HG03520 (cell line): ENCODE measurements at regions not wholly inside any gene's neighbourhood (a gene's known extent, or its start where the extent isn't known, plus 50 kb on each side); places are given as distances from the start of the nearest gene placed in this dataset.
A peak's percentile ranks its signal among the peaks of the same experiment; 100 is the strongest.

Source experiments
- ATAC-seq: cut with Tn5 transposase; IDR thresholded peaks from one replicate; pipeline ENCODE4 v1.9.1; 2021; ENCODE audit warnings: mild to moderate bottlenecking, moderate library complexity; ENCODE audit not compliant: unreplicated experiment

DNA sequence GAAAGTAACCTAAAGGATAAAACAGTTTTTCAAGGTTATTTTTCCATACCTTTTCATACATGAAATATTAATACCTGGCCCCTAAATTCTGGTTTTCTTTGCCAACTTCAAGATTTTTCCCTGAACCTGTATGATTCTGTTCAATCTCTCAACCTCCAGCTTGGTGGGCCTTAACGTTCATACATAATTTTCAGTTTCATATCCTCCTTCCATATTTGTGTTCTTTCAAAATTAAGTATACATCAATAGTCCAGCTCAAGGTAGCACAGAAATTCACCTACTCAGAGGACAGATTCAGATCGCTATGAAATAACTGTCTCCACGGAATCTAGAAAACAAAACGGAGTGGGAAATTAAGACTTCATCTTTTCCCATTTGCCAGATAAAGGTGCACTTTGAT lies 505.8 kb upstream of the GHITM start:
- no peak for ATAC-seq

DNA sequence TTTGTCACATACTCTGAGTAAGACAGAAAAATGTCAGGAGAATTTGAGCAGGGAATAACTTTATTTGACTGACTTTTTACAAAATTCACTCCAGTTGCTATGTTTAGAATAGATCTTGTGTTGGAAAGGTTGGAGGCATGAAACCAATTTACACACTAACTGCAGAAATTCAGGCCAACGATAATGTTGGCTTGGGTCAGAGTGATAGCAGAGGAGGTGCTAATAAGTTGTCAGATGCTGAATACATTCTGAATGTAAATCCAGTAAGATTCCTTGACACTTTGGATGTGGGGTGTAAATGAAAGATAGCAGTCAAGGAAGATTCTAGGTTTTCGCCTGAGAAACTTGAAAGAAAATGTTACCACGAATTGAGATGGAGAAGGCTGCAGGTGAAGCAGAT lies 502.5 kb upstream of the GHITM start:
- ATAC-seq, result no peak

DNA sequence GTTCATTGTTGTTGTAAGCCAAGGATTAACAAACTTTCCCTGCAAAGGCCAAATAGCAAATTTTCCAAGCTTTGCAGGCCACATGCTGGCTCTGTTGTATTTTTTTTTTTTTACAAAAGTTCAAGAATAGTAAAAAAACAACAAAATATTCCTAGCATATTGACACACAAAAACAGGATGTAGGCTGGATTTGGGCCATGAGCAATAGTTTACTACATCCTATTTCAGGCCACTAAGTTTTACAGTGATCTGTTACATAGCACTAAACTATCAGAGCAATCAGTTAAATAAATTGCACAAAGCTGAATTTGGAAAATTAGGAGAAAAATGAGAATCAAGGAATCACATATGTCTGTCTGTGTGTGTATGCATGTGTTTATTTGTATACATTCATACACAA lies 491.8 kb upstream of the GHITM start:
- no peak for ATAC-seq

DNA sequence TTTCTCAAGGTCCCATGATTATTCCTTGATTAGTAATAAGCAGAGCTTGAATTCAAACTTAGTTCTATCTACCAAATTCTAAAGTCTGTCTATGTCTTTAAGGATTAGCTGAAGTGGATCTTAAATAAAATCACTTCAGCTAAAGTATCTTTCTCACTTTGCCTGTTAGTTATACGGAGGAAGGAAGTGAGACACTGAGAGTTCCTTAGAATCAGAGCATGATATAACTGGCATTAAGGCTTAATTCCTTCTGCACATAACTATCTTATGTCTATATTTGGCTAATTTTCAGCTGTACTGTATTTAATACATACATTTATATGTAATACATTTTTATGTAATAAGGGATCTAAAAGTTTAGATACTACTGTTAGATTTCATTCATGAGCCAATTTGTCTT lies 491.1 kb upstream of the GHITM start:
- no peak for ATAC-seq

DNA sequence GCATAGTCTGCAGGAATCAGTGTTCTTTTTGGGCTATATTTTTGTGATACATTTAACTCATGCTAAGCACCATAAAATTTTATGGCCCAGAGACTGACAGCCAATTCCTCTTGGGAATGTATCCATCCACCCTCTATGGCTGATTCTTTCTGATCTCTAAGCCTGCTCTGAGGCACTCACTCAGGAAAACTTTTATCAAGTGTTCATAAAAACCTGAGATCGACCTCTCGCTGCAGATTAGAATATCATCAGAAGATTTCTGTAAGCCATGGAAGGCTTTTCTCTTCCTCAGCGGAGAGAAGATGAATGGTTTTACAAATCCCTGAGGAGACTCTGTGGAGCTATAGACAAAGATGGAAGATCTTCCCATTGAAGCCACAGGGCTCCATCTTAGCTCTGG lies 489.8 kb upstream of the GHITM start:
- no peak for ATAC-seq

DNA sequence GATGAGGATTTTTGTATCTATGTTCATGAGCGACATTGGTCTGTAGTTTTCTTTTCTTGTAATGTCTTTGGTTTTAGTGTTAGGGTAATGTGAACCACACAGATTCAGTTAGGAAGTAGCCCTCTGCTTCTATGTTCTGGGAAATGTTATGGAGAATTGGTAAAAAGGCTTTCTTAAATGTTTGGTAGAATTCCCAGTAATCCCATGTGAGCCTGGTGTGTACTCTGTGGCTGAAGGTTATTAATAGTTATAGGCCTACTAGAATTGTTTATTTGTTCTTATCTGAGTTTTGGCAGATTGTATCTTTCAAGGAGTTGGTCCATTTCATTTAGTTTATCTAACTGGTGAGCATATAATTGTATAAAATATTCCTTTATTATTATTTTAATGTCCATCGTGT lies 484.6 kb upstream of the GHITM start:
- ATAC-seq, result no peak

DNA sequence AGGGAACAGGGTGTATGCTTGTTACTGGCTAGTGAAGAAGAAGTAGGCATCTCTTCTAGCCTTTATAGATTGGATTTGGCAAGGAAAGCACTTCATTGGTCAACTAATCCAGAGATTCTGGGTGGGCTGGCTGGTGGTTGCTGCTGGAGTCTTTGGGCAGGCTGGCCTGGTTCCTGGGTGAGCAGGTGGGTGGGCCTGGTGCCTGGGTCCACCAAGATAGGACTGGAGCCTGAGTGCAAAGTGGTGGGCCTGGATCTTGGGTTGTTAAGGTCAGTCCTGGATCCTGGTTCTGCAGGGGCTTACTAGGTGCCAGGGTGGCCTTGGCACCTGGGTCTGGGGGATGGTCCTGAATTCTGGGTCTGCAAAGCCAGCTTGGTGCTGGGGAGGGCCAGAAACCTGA lies 482.4 kb upstream of the GHITM start:
- ATAC-seq, result no peak

DNA sequence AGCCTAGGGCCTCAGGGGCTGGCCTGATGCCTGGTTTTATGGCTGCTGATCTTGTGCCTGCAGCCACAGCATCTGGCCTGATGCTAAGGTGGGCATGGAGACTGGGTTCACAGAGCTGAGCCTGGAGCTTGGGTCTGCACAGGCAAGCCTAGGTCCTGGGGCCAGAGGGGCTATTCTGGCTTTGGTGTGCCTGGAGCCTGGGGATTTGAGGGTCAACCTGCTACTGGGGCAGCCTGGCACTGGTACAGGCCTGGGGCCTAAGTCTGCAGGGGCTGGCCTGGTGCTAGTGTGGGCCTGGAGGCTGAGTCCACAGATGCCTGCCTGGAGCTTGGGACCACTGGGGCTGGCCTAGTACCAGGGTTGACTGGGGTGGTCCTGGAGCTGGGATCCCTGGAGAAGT lies 481.8 kb upstream of the GHITM start:
- no peak for ATAC-seq

DNA sequence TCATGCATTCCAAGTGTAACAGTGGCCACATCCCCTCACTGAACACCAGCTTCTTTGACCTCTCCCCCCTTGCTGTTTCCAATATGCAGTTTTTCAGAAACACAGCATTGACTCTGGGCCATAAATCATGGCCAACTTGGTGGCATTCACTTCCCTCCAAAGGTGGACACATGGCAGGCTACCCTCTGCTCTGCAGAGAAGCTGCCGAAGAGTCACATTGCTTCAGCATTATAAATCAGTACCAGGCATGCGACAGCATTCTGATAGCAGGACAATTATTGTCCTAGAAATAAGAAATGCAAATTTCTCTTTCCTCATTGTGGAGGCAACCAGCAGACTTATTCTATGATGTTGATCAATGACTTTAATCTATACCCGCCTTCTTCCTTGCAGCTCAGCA lies 475.4 kb upstream of the GHITM start:
- ATAC-seq, result no peak

DNA sequence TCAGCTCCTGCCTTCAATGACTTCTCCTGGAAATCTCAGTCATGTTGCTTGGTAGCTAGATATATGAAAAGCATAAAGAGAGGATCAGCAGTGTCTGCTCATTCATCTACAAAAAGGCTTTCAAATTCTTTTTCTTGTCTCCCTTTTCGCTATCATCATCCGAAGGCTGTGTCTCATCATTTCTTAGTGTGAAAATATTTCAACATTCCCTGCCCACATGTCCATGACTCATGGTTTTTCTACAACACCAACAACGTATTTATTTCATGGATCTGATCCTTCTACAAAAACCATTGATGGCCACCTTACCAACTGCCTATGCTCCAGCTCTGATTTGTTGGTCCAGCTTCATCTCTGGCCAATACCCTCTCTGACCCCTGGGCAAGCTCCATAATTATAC lies 472.5 kb upstream of the GHITM start:
- no peak for ATAC-seq

DNA sequence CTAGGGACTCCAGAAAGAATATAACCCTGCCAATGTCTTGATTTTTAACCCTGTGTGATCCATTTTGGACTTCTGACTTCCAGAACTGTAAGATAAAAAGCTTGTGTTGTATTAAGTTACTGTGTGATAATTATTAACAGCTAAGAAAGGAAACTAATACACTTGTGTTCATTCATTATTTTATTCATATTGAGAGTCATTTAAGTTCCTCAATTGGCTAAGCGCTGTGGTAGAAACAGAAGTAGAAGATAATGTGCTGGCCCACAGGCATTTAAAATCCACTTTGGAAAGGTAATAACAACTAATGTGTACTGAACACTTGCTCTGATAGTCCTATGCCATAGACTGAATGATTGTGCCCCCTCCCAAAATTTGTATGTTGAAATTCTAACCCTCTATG lies 471.7 kb upstream of the GHITM start:
- no peak for ATAC-seq

DNA sequence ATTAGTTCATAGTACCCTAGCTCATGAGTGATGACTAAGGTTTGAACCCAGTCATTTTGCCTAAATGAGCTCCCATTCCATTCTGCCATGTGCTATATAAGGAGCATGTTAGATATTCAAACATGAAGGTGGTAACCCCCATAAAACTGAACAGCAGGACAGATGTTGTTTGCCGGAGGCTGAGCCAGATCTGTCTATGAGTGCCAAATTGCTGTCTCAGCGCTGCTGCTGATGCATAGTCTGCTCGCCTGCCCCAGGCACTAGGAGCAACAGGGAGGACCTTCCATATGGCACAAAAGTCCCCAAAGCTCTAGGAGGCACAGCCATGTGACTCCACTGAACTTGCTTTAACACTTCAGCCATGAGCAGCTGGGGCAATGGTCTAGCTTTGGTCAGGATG lies 466.0 kb upstream of the GHITM start:
- no peak for ATAC-seq

DNA sequence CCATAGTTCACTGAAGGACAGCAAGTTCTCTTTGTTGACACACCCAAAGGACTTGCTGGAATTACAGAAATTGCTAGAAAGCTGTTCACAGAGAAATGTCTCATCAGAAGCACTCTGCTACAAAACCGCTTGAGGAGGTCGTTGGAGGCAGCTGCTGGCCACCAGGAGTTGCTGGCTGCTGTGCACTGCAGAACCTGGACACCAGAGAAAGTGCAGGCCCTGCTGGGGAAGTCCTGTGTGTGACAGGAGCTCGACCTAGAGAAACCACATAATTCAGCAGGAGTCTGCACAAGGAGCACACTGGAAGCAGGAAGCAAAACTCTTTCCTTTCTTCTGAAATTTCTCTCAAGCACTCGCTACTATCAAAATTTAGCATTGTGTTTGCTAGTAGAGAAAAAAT lies 461.5 kb upstream of the GHITM start:
- ATAC-seq, result no peak

DNA sequence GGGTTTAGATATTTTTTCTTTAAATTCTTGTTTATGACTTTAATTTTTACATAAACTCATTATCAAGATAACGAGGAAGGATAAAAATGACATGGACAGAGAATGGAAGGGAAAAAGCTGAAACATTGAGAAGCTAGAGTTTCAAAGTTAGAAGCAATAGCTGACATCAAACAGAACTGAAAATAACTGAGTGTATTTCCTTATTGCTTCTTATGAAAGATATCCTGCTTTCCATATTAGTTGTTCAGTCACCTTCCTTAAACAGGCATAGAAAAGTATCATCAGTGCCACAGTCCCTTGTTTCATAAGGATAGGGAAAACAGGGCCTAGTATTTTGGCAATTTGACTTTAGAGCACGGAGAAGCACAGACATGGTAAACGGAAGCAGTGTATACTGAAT lies 460.5 kb upstream of the GHITM start:
- ATAC-seq, result peak; percentile 27

DNA sequence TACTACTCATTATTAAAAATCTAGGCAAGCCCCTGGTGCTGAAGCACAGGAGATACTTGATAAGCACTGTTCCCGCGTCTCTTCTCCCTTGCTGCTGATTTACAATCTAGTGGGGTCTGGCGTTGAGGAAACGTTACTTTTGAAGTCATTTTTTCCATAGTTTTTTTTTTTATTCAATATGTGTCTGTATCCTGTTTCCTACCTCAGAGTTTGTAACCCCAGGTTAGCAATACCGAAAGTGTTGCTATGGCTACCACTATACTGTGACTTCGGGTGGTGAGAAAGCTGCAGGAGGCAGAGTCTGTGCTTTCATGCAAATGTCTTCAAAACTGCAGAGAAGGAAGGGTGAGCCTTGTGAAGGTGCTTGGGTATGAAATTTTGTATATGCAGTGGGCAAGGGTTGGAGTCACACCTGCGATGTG lies 458.8 kb upstream of the GHITM start:
- ATAC-seq, result peak; percentile 94

DNA sequence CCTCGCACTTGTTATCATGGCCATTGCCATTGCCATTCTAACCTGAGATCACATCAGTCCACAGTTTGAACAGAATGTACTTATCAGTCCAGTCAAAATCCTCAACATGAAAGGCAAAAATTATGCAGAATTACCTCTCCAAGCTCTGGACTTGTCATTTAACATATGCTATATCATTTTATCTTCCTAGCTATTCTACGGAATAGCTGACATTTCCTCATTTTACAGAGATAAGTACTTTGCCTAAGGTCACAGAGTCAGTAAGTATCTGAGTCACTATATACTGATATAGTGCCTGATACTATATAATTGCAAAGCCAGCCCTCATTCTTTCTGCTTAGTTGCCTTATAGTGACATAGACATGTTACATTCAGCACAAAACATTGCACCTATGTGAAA lies 456.9 kb upstream of the GHITM start:
- no peak for ATAC-seq

DNA sequence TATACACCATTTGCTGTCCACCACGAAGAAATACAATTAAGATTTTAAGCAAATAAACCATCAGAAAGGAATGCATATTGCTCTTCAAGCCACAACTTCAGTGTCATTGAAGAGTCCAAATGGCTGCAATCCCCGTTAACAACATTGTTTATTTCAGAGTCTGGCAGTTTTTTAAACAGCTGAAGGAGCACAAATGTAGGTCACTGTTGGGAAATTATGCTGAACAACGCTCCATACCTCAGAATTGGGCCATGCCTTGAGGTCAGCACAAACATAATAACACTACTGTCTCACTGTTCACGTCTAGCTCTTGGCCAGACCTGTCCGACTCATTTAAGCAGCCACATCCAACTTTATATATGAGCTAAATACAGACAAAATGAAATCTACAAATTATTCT lies 453.9 kb upstream of the GHITM start:
- no peak for ATAC-seq

DNA sequence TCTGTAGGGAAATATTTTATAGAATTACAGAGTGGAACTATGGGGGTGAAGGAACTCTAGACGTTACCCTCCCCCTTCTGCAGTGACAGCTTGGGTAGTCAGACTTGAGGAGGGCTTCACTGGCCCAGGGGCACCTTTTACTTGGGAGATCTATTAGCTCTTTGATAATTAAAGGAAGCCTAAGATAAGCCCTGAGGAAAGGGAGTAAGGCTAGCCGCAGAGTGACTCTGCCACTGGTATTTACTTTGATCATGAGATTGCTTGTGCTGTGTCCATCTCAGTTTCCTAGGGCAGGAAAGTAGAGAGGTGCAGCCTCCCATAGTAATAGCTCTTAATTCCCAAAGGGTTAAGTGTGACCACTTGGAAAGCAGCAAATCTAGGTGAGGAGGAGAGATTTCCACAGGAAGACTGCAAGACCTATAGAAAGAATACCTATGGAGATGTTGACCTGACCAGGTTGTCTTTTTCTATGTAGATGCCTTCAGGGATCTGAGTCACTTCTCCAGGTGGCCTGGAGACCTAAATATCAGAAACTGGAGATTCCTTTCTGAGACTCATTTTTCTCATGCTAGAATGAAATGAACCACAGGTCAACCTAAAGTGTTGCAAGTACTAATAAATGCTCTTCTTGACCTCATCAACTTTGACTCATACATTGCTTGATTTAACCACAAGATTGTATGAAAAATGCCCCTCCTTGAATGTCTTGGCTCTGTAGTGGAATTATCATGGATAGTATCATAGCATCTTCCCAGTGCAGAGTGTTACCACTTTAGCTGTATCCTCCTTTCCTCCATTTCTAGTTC lies 447.3 kb upstream of the GHITM start:
- ATAC-seq, result no peak

DNA sequence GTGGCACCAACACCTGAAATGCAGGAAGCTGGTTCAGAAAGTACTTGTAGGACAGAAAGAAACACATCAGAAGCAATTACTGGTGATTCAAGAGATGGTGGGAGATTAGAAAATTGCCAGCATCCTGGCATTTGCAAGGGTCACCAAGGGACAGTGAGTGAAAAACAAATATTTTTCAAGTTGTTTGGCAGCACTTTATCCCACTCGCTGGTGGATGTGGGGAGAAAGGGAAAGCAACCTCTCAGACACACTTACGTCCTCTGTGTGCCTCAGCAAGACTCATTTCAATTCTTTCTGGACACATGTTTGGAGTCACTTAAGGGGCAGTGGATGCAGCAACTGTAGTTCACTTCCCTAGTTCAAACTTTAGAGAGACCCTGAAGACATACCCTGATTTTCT lies 440.4 kb upstream of the GHITM start:
- ATAC-seq, result no peak

DNA sequence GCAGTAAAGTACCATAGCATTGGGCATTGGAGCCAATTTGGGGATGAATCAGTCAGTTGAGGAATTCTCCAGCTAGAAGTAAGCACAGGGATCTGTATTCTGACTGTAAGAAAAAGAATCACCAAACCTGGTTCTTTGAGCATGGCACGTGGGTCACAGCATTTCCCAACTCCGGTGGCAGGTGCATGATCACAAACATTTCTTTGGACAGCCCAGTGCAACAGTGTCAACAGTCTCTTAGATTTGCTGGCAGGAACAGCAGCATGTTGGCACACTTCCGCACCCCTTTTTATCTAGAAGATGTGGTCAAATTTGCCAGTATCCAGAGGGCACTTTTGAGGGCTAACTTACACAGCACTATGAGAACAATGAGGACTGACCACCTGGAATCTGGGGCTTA lies 437.5 kb upstream of the GHITM start:
- no peak for ATAC-seq

DNA sequence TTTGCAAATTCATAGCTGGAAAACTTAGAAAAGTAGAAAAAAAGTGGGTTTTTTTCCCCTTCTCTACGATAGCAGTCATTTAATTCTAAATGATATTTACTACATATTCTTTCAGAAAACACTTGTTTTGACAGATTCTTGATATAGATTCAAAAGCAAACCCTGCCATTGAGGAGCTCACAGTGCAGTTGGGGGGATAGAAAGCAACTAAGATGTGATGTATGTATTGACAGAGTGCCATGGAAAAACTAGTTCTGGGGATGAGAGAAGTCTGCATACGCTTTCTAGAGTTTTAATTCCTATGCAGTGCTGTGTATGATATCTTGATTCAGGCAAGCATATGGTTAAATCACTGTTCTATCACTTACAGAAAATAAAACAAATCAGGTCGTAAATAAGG lies 436.6 kb upstream of the GHITM start:
- ATAC-seq, result no peak

DNA sequence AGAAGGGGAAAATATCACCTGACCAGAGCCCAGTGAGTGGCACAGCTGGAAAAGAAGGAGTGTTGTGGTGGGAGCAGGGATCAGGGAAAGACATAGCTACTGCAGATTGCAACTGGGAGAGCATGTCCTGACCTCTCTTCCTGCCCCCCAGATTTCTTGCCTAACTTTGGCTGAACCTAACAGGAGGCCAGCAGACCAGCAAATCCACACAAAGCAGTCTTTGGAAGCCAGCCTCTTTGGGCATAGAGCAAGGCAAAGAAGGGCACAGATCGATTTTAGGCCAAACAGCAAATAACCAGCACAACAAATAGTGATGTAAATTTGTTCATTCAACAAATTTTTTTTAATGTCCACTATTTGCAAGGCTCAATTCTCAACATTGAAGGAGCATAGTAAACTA lies 433.2 kb upstream of the GHITM start:
- no peak for ATAC-seq

DNA sequence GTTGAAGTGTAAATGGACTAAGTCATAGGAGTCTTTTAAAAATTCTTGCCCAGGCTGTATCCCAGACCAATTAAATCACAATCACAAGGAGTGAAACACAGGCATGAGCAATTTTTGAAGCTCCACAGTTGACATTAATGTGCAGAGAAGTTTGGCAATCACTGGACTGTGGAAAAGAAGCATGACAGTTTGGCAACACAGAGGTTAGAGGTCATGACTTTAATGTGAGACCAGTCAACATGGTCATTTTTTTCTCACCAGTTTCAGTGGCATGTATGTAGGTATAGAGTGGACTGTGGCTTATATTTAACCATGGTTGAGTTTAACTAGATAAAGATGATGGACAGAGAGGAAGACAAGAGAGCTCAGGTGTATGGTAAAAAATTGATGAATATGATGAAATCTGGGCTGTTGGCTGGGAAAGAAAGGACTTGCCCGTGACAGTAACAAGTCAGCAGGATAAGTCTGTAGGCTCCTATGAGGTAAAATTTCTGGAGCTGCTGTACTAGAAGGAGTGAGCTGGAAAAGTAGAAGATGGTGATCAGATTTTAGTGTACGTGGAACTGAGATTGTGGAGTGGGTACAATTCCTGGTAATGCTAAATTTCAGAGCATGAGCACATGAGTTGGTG lies 432.2 kb upstream of the GHITM start:
- ATAC-seq, result no peak
